GM23338 (cell line): ENCODE measurements at regions not wholly inside any gene's neighbourhood (a gene's known extent, or its start where the extent isn't known, plus 50 kb on each side); places are given as distances from the start of the nearest gene placed in this dataset.

Experiments
- ATAC-seq: fragments of 200-7000 bp; cut with Tn5 transposase; 3 replicates; pipeline ENCODE4 v1.9.1; 2020
- DNase-seq: peaks from one replicate; pipeline ENCODE4 v3.0.0-alpha.2; 2015; ENCODE audit warnings: low spot score
- H2AFZ ChIP-seq: fragments of 200-600 bp; sonication (generic); 2 replicates; pipeline ENCODE4 v1.8.0; 2016; ENCODE audit warnings: antibody characterized with exemption, mild to moderate bottlenecking, moderate library complexity
- H3F3A ChIP-seq: fragments of 200-600 bp; sonication (generic); replicated peaks from 2 replicates; pipeline ENCODE4 v1.8.0; 2017; ENCODE audit warnings: antibody characterized with exemption, mixed run types, low read depth
- H3K27ac ChIP-seq: fragments of 200-600 bp; sonication (generic); 2 replicates; pipeline ENCODE4 v1.6.1; 2016; ENCODE audit warnings: low read depth
- H3K27me3 ChIP-seq: fragments of 200-600 bp; sonication (generic); 2 replicates; pipeline ENCODE4 v1.8.0; 2016; ENCODE audit warnings: mild to moderate bottlenecking, mixed run types, moderate library complexity; ENCODE audit not compliant: insufficient read depth
- H3K36me3 ChIP-seq: fragments of 200-600 bp; sonication (generic); 2 replicates; pipeline ENCODE4 v1.8.0; 2016; ENCODE audit warnings: mild to moderate bottlenecking; ENCODE audit not compliant: insufficient read depth
- H3K4me1 ChIP-seq: fragments of 200-600 bp; sonication (generic); 2 replicates; pipeline ENCODE4 v1.8.0; 2016; ENCODE audit warnings: mild to moderate bottlenecking, moderate library complexity; ENCODE audit not compliant: insufficient read depth
- H3K4me2 ChIP-seq: fragments of 200-600 bp; sonication (generic); 2 replicates; pipeline ENCODE4 v1.7.1; 2017; ENCODE audit warnings: mixed run types
- H3K4me3 ChIP-seq: fragments of 200-600 bp; sonication (generic); 2 replicates; pipeline ENCODE4 v1.6.1; 2016; ENCODE audit warnings: mixed run types
- H3K79me2 ChIP-seq: fragments of 200-600 bp; sonication (generic); replicated peaks from 2 replicates; pipeline ENCODE4 v1.8.0; 2017; ENCODE audit warnings: mild to moderate bottlenecking; ENCODE audit not compliant: insufficient read depth
- H3K9me2 ChIP-seq: fragments of 200-600 bp; sonication (generic); 2 replicates; pipeline ENCODE4 v1.8.0; 2017; ENCODE audit not compliant: insufficient read depth
- H4K20me1 ChIP-seq: fragments of 200-600 bp; sonication (generic); replicated peaks from 2 replicates; pipeline ENCODE4 v1.8.0; 2017; ENCODE audit warnings: mild to moderate bottlenecking; ENCODE audit not compliant: insufficient read depth
- H3K27ac Mint-ChIP-seq: 2 replicates; pipeline ENCODE4 v1.8.0; 2020; ENCODE audit warnings: inconsistent platforms, mild to moderate bottlenecking, moderate library complexity, mixed read lengths
- H3K27me3 Mint-ChIP-seq: 3 replicates; pipeline ENCODE4 v1.8.0; 2022; ENCODE audit warnings: low read depth, mild to moderate bottlenecking, moderate library complexity, mixed read lengths, inconsistent platforms; ENCODE audit not compliant: insufficient read depth, poor library complexity
- H3K36me3 Mint-ChIP-seq: 3 replicates; pipeline ENCODE4 v1.8.0; 2021; ENCODE audit warnings: low read depth, mild to moderate bottlenecking, inconsistent platforms, moderate library complexity, mixed read lengths
- H3K4me1 Mint-ChIP-seq: 3 replicates; pipeline ENCODE4 v1.8.0; 2020; ENCODE audit warnings: mild to moderate bottlenecking, inconsistent platforms, mixed read lengths
- H3K4me3 Mint-ChIP-seq: 3 replicates; pipeline ENCODE4 v1.8.0; 2021; ENCODE audit warnings: moderate library complexity, mild to moderate bottlenecking, inconsistent platforms, mixed read lengths
- H3K9me3 Mint-ChIP-seq: 3 replicates; pipeline ENCODE4 v1.8.0; 2020; ENCODE audit warnings: moderate library complexity, mild to moderate bottlenecking, inconsistent platforms, mixed read lengths
- EZH2 ChIP-seq: fragments of 200-600 bp; sonication (generic); IDR thresholded peaks from one replicate; pipeline ENCODE4 v1.8.0; 2017; ENCODE audit warnings: antibody characterized with exemption, mild to moderate bottlenecking, low read depth; ENCODE audit not compliant: unreplicated experiment
- POLR2AphosphoS5 ChIP-seq: IDR thresholded peaks from 2 replicates; pipeline ENCODE4 v1.6.1; 2016; ENCODE audit warnings: antibody characterized with exemption, low read depth
- ZNF462 ChIP-seq: fragments of 250-450 bp; sonication (Bioruptor Pico); IDR thresholded peaks from 2 replicates; pipeline ENCODE4 v1.5.0; 2020; ENCODE audit warnings: mild to moderate bottlenecking, moderate library complexity
- TF ChIP-seq, protein P1 (sequence below): IDR thresholded peaks from 2 replicates; pipeline ENCODE4 v1.6.1; 2016; ENCODE audit warnings: antibody characterized with exemption
- TF ChIP-seq, protein P2 (sequence below), 2 experiments: fragments of 200-600 bp in 1 of 2; sonication (generic) in 1 of 2; conservative IDR thresholded peaks; 2 replicates each; pipeline versions ENCODE4 v1.5.1 to v1.6.1; 2016 to 2017; ENCODE audit warnings: antibody characterized with exemption in 2 of 2, low read depth in 2 of 2, mild to moderate bottlenecking in 2 of 2, moderate library complexity in 1 of 2

DNA sequence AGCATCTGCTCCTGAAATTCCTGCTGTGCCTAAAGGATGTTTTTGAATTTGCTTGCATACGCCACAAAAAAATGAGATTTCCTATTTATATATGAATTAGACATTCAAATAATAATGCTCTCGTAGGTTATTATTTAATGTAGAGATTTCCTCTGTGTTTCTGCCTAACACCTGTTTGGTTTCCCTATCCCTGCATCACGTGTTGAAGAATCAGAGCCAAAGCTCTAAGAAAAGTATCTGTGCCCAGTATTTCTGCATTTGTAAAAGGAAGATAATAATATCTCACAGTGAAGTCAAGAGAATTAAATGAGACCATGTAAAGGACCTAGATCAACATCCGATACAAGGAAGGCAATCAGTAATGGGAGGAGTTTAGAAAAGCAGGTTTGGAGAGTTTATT, 179.5 kb downstream of the HNRNPD start:
- ATAC-seq = no peak
- Histone ChIP-seq H4K20me1 (no peaks in the 10 kb centered on the region), H3F3A (no peaks in the 10 kb centered on the region), H3K9me2 (no peaks in the 10 kb centered on the region), H3K27ac (no peak overlapping the region), H3K4me1 (no peaks in the 10 kb centered on the region), H3K36me3 (no peaks in the 10 kb centered on the region), H3K27me3 (no peaks in the 10 kb centered on the region), H2AFZ (no peak overlapping the region), H3K79me2 (no peaks in the 10 kb centered on the region), H3K4me2 (no peak overlapping the region), H3K4me3 (no peak overlapping the region)
- H3K4me3 Mint-ChIP-seq = no peak overlapping the region
- H3K27ac Mint-ChIP-seq = no peak overlapping the region
- DNase-seq = no peak
- H3K4me1 Mint-ChIP-seq = no peaks in the 10 kb centered on the region
- H3K36me3 Mint-ChIP-seq = no peaks in the 10 kb centered on the region
- peaks cover 3% of the 10 kb centered on the region for H3K27me3 Mint-ChIP-seq
- no peak for TF ChIP-seq POLR2AphosphoS5
- no peak for TF ChIP-seq ZNF462 (CRISPR knock-in tag)
- TF ChIP-seq, protein P1, sequence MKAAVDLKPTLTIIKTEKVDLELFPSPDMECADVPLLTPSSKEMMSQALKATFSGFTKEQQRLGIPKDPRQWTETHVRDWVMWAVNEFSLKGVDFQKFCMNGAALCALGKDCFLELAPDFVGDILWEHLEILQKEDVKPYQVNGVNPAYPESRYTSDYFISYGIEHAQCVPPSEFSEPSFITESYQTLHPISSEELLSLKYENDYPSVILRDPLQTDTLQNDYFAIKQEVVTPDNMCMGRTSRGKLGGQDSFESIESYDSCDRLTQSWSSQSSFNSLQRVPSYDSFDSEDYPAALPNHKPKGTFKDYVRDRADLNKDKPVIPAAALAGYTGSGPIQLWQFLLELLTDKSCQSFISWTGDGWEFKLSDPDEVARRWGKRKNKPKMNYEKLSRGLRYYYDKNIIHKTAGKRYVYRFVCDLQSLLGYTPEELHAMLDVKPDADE = no peak
- TF ChIP-seq, protein P2, sequence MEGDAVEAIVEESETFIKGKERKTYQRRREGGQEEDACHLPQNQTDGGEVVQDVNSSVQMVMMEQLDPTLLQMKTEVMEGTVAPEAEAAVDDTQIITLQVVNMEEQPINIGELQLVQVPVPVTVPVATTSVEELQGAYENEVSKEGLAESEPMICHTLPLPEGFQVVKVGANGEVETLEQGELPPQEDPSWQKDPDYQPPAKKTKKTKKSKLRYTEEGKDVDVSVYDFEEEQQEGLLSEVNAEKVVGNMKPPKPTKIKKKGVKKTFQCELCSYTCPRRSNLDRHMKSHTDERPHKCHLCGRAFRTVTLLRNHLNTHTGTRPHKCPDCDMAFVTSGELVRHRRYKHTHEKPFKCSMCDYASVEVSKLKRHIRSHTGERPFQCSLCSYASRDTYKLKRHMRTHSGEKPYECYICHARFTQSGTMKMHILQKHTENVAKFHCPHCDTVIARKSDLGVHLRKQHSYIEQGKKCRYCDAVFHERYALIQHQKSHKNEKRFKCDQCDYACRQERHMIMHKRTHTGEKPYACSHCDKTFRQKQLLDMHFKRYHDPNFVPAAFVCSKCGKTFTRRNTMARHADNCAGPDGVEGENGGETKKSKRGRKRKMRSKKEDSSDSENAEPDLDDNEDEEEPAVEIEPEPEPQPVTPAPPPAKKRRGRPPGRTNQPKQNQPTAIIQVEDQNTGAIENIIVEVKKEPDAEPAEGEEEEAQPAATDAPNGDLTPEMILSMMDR (conservative IDR thresholded peaks at IDR 0.05; ENCODE audit: low read depth in 2 of 2) = no peak
- TF ChIP-seq EZH2 = no peak
- H3K9me3 Mint-ChIP-seq = no peaks in the 10 kb centered on the region
